ENCODE measurements at regions not wholly inside any gene's neighbourhood (a gene's known extent, or its start where the extent isn't known, plus 50 kb on each side); places are given as distances from the start of the nearest gene placed in this dataset.

- no peaks in the 10 kb centered on the region for H3K27me3 ChIP-seq
- DNase-seq: peak; percentile 69 to 75
- H3K9me3 ChIP-seq (replicated peaks): no peaks in the 10 kb centered on the region
- H3K4me3 ChIP-seq: no peak overlapping the region
- H3K27ac ChIP-seq: peak overlapping the region; percentile 62; the same call in 1 of the 2 replicates
- no peaks in the 10 kb centered on the region for H3K36me3 ChIP-seq
- peaks cover 41% of the 10 kb centered on the region for H3K4me1 ChIP-seq
Measured at GRCh38 chr1:47569681-47570470, 132.0 kb downstream of the FOXD2 start.

DNA sequence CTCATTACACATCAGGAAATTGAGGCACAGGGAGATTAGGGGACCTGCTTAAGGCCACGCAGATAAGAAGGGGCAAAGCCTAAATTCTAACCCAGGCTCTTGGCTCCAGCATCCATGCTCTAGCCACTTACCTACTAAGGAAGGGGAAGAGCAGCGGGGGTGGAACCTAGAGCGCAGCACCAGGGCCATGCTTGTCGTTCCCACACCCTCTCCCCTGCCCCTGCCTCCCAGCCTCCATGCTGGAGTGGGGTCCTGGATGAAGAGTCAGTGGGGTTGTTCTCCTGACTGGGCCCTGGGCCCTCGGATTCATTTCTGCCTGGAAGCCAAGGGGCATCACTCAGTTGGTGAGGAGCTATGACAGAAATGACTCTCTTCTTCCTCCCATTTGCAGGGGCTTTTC lies 133.3 kb downstream of the FOXD2 start:
- H3K4me3 ChIP-seq: no peak overlapping the region
- H3K27me3 ChIP-seq: no peaks in the 10 kb centered on the region
- H3K9me3 ChIP-seq (replicated peaks): no peaks in the 10 kb centered on the region
- H3K27ac ChIP-seq: no peak overlapping the region
- H3K4me1 ChIP-seq: peaks cover 45% of the 10 kb centered on the region
- no peak for DNase-seq
- no peaks in the 10 kb centered on the region for H3K36me3 ChIP-seq

DNA sequence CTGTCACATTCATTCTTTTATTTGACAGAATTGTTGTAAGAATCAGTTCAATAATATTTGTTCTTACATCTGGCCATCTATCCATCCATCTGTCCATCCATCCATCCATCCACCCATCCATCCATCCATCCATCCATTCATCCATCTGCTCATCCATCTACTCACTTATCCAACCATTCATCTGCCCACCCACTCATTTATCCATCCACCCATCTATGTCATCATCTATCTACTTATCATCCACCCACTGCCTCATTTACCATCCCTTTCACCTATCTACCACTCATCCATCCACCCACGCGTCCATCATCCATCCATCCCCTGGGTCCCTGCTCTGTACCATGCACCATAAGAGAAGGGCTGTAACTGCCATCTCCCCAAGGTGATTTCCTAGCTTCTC lies 134.1 kb downstream of the FOXD2 start:
- no peaks in the 10 kb centered on the region for H3K27me3 ChIP-seq
- H3K9me3 ChIP-seq (replicated peaks): no peaks in the 10 kb centered on the region
- H3K36me3 ChIP-seq: no peaks in the 10 kb centered on the region
- peaks cover 53% of the 10 kb centered on the region for H3K4me1 ChIP-seq
- no peak overlapping the region for H3K27ac ChIP-seq
- no peak for DNase-seq
- no peak overlapping the region for H3K4me3 ChIP-seq

DNA sequence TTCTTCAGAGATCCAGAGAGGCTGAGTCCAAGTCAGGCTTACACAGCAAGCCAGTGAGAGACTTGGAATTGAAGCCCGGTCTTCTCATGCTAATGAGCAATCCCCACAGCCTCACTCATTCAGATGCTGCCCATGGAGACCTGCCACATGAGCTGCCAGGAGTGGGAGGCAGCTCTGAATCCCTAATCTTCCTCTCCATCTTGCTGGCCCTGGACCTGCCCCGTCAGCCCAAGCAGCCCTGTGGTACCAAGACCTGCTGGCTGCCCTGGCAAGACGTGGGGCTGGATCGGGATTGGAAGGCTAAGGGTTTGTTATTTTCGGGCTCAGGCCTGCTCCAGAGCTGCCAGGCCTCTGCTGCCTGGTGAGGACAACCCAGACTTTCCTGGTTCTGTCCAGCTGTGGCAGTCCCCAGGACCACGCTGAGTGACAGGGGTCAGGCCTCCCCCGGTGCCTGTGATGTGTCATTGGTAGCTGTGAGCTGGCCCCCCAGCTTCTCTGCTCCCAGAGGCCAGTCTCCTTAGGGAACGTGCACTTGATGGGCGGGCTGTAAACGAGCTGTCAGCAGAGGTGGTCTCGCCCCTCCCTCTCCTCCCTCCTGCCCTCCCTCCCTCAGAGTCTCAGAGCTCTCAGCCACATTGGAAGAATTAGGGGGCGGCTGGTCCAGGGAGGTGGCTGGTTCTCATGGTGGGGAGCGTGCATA lies 135.0 kb downstream of the FOXD2 start:
- DNase-seq: no peak
- peaks cover 58% of the 10 kb centered on the region for H3K4me1 ChIP-seq
- H3K4me3 ChIP-seq: no peak overlapping the region
- no peak overlapping the region for H3K27ac ChIP-seq
- no peaks in the 10 kb centered on the region for H3K9me3 ChIP-seq (replicated peaks)
- H3K27me3 ChIP-seq: no peaks in the 10 kb centered on the region
- H3K36me3 ChIP-seq: no peaks in the 10 kb centered on the region

GRCh38 chr1:47574451-47575165 lies 136.8 kb downstream of the FOXD2 start:
- no peak overlapping the region for H3K4me3 ChIP-seq
- no peaks in the 10 kb centered on the region for H3K9me3 ChIP-seq (replicated peaks)
- H3K36me3 ChIP-seq: no peaks in the 10 kb centered on the region
- peak overlapping the region; percentile 45; the same call in 1 of the 2 replicates for H3K27ac ChIP-seq
- peak; percentile 43 to 58 for DNase-seq
- peaks cover 58% of the 10 kb centered on the region for H3K4me1 ChIP-seq
- H3K27me3 ChIP-seq: no peaks in the 10 kb centered on the region

DNA sequence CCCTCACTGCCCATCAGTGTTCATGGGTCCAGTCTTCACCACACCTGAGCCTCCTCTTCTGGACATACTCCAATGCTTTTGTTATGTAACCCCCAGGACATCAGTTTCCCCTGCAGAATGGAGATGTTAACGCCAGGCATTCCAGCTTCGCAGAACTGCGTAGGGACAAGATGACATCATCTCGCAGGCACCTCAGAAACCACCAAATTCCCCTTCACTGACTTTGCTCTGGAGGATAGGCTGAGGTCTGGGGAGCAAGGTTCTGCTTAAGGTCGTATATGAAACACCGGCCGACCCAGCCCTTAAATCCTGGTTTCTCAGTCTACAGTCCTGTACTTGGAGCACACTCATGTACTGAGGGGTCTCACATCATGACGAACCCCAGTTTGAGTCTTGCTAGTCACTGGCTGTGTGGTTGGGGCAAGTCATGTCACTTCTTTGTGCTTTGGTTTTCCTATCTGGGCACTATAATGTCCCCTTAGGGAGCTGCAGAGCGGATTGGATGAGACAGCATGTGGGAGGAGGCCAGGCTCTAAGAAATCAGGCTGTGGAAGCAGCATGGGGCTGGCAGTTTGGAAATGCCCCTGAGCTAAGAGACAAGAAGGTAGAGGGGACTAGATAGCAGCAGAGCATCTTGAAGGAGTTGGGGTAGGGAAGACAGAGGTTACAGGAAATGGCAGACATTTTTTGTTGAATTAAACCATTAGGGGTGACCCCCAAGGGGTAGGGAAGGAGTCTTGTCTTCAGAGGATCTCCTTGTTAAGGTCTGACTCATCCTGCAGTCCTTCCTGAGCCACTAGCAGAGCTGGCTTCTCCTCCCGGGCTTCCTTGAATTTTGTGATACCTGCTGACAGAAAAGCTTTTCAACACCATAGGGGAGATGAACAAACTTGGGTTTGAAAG lies 138.3 kb downstream of the FOXD2 start:
- Histone ChIP-seq H3K4me3 (no peak overlapping the region), H3K27ac (peak overlapping the region; percentile 45; the same call in 1 of the 2 replicates), H3K4me1 (peaks cover 49% of the 10 kb centered on the region), H3K9me3 (replicated peaks) (no peaks in the 10 kb centered on the region), H3K36me3 (no peaks in the 10 kb centered on the region), H3K27me3 (no peaks in the 10 kb centered on the region)
- DNase-seq: peak; percentile 70 to 71

DNA sequence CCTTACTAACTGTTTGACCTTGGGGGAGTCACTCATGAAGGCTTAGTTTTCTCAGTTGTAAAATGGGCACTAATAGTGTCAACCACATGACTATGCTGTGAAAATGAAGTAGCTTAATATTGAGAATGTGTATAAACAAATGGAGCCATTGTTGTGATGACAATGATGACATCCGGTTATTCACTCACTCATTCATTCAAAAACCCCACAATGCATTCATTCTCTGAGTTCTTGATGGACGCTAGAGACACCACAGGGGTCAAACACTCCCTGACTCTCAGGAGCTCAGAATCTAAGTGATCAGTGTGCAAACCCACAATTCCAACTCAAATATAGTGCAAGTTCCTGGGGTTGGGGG lies 138.9 kb downstream of the FOXD2 start:
- Histone ChIP-seq H3K4me1 (peaks cover 49% of the 10 kb centered on the region), H3K4me3 (no peak overlapping the region), H3K36me3 (no peaks in the 10 kb centered on the region), H3K9me3 (replicated peaks) (no peaks in the 10 kb centered on the region), H3K27me3 (no peaks in the 10 kb centered on the region), H3K27ac (peak overlapping the region; percentile 43; the same call in 1 of the 2 replicates)
- no peak for DNase-seq

- Histone ChIP-seq H3K27ac (peak overlapping the region; percentile 61; the same call in 1 of the 2 replicates), H3K9me3 (replicated peaks) (no peaks in the 10 kb centered on the region), H3K4me1 (peaks cover 49% of the 10 kb centered on the region), H3K36me3 (no peaks in the 10 kb centered on the region), H3K27me3 (no peaks in the 10 kb centered on the region), H3K4me3 (no peak overlapping the region)
- no peak for DNase-seq
Measured at GRCh38 chr1:47577303-47578025, 139.6 kb downstream of the FOXD2 start.

- Histone ChIP-seq H3K9me3 (replicated peaks) (no peaks in the 10 kb centered on the region), H3K4me1 (peaks cover 49% of the 10 kb centered on the region), H3K36me3 (no peaks in the 10 kb centered on the region), H3K4me3 (peak overlapping the region; percentile 22), H3K27ac (peak overlapping the region; percentile 61), H3K27me3 (no peaks in the 10 kb centered on the region)
- DNase-seq: peak; percentile 75 to 81
Measured at GRCh38 chr1:47578026-47578720, 140.3 kb downstream of the FOXD2 start.

DNA sequence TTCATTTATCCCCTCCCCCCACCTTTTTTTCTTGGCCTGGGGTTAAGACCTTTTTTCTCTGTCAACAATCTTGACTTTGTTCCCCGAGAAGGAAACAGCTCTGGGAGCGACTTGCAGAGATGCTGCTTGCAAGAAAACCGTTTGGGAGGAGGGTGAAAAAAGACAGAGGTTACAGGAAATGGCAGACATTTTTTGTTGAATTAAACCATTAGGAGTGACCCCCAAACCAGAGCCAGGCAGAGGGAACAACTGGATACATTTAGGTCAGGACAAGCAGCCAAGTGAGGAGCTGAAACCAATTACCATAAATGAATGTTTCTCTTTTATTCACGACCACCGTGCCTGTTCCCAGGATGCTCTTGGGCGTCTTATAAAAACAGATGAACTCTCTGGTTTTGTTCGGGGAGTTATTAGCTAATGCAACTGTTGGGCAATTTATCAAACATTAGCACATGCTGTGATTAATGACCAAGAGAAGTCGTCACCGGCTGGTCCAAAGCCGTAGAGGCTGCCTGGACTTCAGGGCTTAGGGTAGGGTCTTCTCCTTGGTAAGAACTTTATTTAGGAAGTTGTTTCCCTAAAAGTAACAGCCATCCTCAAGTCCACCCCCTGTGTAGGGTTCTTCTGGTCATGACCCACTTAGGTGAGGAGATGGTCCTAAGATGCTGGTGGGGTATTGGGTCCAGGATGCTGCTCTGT lies 141.0 kb downstream of the FOXD2 start:
- Histone ChIP-seq H3K36me3 (no peaks in the 10 kb centered on the region), H3K27me3 (no peaks in the 10 kb centered on the region), H3K4me1 (peaks cover 49% of the 10 kb centered on the region), H3K9me3 (replicated peaks) (no peaks in the 10 kb centered on the region), H3K4me3 (peak overlapping the region; percentile 22), H3K27ac (peak overlapping the region; percentile 61)
- DNase-seq: peak; percentile 42 to 60

DNA sequence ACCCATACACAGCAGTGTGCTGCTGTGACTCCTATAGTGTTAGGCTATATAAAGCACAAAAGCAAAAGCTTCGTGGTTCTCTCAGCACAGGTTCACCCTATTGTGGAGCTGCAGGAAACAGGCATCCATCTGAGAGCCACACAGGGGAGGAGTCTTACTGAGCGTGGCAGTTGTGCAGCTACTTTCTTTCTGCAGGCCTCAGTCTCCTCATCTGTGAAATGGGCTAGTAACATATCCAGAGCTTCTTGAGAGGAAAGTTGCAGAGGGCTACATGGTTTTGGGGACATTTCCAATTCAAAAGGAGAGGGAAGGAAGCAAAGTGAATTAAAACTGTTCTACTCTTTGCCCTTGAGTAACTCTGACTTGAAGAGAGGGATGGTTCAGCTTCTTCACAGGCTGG lies 142.0 kb downstream of the FOXD2 start:
- Histone ChIP-seq H3K27me3 (no peaks in the 10 kb centered on the region), H3K4me1 (peaks cover 43% of the 10 kb centered on the region), H3K27ac (no peak overlapping the region), H3K9me3 (replicated peaks) (no peaks in the 10 kb centered on the region), H3K36me3 (no peaks in the 10 kb centered on the region), H3K4me3 (no peak overlapping the region)
- DNase-seq: no peak

DNA sequence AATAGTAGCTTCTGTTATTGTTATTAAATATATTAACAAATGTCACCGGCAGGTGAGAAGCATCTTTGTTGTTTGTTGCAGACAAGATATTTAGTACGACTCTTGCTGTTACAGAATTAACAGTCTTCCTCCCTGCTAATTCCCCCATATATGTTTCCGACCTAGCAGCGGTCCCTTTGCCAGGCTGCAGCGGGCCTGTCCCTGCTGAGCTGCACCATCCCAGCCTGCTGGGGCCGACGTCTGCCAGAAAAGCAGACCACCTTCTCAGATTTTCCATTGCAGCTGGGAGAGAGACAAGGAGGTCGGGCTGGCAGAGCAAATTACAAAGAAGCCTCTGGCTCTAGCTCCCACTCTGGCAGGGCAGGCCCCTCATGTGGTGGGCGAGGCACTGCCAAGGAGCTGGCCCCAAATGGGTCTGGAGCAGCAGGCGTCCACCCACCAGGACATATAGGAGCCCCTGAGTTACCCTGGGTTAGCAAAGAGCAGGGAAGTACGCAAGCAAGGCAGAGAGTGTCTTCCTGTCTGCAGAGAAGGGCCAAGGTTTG lies 142.7 kb downstream of the FOXD2 start:
- H3K4me3 ChIP-seq: no peak overlapping the region
- H3K36me3 ChIP-seq: no peaks in the 10 kb centered on the region
- H3K9me3 ChIP-seq (replicated peaks): no peaks in the 10 kb centered on the region
- peaks cover 38% of the 10 kb centered on the region for H3K4me1 ChIP-seq
- H3K27me3 ChIP-seq: no peaks in the 10 kb centered on the region
- no peak for DNase-seq
- H3K27ac ChIP-seq: no peak overlapping the region

Measured in SJCRH30 (cell line).